HEK293T (cell line): ENCODE measurements at regions not wholly inside any gene's neighbourhood (a gene's known extent, or its start where the extent isn't known, plus 50 kb on each side); places are given as distances from the start of the nearest gene placed in this dataset.

Experiments used
- ARNT ChIP-seq: fragments of 450-650 bp; IDR thresholded peaks from 2 replicates; pipeline ENCODE4 v1.6.1; 2017; ENCODE audit warnings: mild to moderate bottlenecking
- BHLHE40 ChIP-seq: fragments of 450-650 bp; IDR thresholded peaks from 2 replicates; pipeline ENCODE4 v1.6.1; 2016; ENCODE audit warnings: mild to moderate bottlenecking, moderate library complexity, borderline replicate concordance
- CTBP1 ChIP-seq: fragments of 450-650 bp; IDR thresholded peaks from 2 replicates; pipeline ENCODE4 v1.6.1; 2016; ENCODE audit warnings: borderline replicate concordance
- ELF4 ChIP-seq: fragments of 450-650 bp; IDR thresholded peaks from 2 replicates; pipeline ENCODE4 v1.6.1; 2017; ENCODE audit warnings: antibody characterized with exemption
- FOXA1 ChIP-seq: fragments of 450-650 bp; IDR thresholded peaks from 2 replicates; pipeline ENCODE4 v1.6.1; 2016; ENCODE audit warnings: mild to moderate bottlenecking
- FOXK2 ChIP-seq: fragments of 450-650 bp; IDR thresholded peaks from 2 replicates; pipeline ENCODE4 v1.6.1; 2016; ENCODE audit warnings: mild to moderate bottlenecking
- FOXM1 ChIP-seq: fragments of 450-650 bp; IDR thresholded peaks from 2 replicates; pipeline ENCODE4 v1.6.1; 2017; ENCODE audit warnings: mild to moderate bottlenecking, borderline replicate concordance
- HDGF ChIP-seq: fragments of 450-650 bp; IDR thresholded peaks from 2 replicates; pipeline ENCODE4 v1.6.1; 2017; ENCODE audit warnings: antibody characterized with exemption, borderline replicate concordance
- L3MBTL2 ChIP-seq: fragments of 450-650 bp; conservative IDR thresholded peaks from 2 replicates; pipeline ENCODE4 v1.6.1; 2016; ENCODE audit warnings: mild to moderate bottlenecking
- NFRKB ChIP-seq: fragments of 450-650 bp; IDR thresholded peaks from 2 replicates; pipeline ENCODE4 v1.6.1; 2016; ENCODE audit warnings: mild to moderate bottlenecking, moderate library complexity
- SP1 ChIP-seq: fragments of 450-650 bp; IDR thresholded peaks from 2 replicates; pipeline ENCODE4 v1.6.1; 2017
- SUZ12 ChIP-seq: fragments of 450-650 bp; IDR thresholded peaks from 2 replicates; pipeline ENCODE4 v1.6.1; 2016; ENCODE audit warnings: mild to moderate bottlenecking
- TARDBP ChIP-seq: fragments of 450-650 bp; IDR thresholded peaks from 2 replicates; pipeline ENCODE4 v1.6.1; 2016
- ZNF384 ChIP-seq: fragments of 450-650 bp; IDR thresholded peaks from 2 replicates; pipeline ENCODE4 v1.6.1; 2016

DNA sequence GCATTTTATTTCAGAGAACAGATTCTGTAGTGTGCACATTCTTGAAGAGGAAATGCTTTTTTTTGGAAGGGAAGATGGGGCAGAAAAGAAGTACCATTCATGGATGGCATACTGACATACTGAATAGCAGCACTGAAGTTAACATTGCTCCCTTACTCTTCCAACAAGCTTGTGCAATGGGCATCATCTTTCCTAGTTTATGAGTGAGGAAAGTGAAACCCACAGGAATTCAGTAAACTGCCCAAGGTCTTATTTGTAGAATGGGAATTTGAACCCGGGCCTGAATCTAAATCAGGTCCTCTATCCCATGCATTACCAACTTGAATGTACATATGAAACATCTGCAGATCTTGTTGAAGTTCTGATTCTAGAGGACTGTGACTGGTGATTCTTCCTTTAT is 215.7 kb upstream of the FGGY start:
- TF ChIP-seq L3MBTL2 = no peak
- no peak for TF ChIP-seq SUZ12
- no peak for TF ChIP-seq SP1
- no peak for TF ChIP-seq BHLHE40
- no peak for TF ChIP-seq HDGF
- no peak for TF ChIP-seq ZNF384
- no peak for TF ChIP-seq FOXA1
- TF ChIP-seq NFRKB = no peak
- no peak for TF ChIP-seq FOXM1
- TF ChIP-seq FOXK2 = no peak
- TF ChIP-seq ELF4 = no peak
- no peak for TF ChIP-seq TARDBP
- no peak for TF ChIP-seq ARNT
- TF ChIP-seq CTBP1 = no peak
